AG09309 (cell line): ENCODE measurements at regions not wholly inside any gene's neighbourhood (a gene's known extent, or its start where the extent isn't known, plus 50 kb on each side); places are given as distances from the start of the nearest gene placed in this dataset.

ENCODE experiments used
- DNase-seq: peaks from one replicate; pipeline ENCODE4 v3.0.0-alpha.2; 2010; ENCODE audit warnings: low read depth
- H3K4me3 ChIP-seq: 2 replicates; pipeline ENCODE4 v1.5.1; 2011; ENCODE audit warnings: mild to moderate bottlenecking, low read depth, low read length, moderate library complexity; ENCODE audit not compliant: control insufficient read depth
- TF ChIP-seq, protein P1 (sequence below): IDR thresholded peaks from 2 replicates; pipeline ENCODE4 v1.5.1; 2011; ENCODE audit warnings: mild to moderate bottlenecking, low read depth, low read length, inconsistent platforms; ENCODE audit not compliant: insufficient read depth, control insufficient read depth; ENCODE audit errors: missing control alignments

DNA sequence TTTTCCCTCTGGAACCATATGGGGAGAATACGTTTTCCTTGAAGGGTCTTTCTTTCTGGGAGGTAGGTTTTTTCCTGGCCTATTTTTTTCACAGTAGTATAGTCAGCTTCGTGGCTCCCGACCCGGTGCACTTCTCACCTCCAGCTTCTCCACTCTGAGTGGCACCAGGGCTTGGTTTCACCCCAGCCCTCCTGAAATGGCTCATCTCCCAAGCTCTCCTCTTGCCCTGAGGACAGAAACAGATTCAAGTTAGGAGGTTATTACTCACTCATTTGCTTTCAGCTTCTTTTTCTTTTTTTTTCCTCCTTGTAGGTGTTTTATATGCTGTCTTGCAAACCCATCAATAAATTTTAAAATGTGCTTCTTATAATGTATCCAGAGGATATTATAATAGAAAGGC lies 199.3 kb downstream of the RFC3 start:
- DNase-seq: no peak
- H3K4me3 ChIP-seq: no peak overlapping the region
- TF ChIP-seq, protein P1, sequence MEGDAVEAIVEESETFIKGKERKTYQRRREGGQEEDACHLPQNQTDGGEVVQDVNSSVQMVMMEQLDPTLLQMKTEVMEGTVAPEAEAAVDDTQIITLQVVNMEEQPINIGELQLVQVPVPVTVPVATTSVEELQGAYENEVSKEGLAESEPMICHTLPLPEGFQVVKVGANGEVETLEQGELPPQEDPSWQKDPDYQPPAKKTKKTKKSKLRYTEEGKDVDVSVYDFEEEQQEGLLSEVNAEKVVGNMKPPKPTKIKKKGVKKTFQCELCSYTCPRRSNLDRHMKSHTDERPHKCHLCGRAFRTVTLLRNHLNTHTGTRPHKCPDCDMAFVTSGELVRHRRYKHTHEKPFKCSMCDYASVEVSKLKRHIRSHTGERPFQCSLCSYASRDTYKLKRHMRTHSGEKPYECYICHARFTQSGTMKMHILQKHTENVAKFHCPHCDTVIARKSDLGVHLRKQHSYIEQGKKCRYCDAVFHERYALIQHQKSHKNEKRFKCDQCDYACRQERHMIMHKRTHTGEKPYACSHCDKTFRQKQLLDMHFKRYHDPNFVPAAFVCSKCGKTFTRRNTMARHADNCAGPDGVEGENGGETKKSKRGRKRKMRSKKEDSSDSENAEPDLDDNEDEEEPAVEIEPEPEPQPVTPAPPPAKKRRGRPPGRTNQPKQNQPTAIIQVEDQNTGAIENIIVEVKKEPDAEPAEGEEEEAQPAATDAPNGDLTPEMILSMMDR: no peak

DNA sequence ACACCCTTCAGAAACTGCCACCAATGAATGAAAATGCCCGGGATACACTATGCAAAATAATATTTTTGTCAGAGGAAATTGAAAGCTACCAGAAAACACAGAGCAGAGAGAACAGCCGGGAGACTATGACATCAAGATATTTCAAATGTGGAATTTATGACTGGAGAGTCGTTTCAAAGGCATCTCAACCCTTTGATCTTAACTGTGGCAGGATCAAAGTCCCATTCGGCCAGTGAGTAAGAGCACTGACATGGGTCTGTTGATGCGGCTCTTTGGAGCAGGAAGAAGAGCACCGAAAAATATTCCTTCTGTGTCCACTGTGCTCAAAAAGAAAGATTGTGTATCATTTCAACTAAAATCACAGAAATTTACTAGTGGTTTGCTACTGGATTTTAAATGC lies 201.9 kb downstream of the RFC3 start:
- TF ChIP-seq, protein P1: no peak
- no peak overlapping the region for H3K4me3 ChIP-seq
- no peak for DNase-seq

DNA sequence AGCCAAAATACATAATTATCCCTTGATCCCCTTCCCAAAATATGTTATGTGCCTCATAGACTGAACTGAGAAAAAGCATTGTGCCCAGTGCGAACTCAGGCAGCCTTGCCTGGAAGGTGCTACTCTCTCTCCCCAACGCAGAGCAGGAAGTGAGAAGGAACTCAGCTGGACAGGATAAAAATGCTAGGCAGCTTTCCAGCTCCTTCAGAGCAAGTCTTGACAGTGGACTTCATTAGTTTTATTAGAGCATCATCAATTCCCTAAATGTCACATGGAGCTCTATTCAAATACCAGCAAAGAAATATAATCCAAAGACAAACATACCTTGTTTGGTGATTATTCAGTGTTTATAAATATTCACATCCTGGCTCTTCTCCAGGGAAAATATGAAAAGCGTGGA lies 202.4 kb downstream of the RFC3 start:
- no peak overlapping the region for H3K4me3 ChIP-seq
- TF ChIP-seq, protein P1: no peak
- no peak for DNase-seq

DNA sequence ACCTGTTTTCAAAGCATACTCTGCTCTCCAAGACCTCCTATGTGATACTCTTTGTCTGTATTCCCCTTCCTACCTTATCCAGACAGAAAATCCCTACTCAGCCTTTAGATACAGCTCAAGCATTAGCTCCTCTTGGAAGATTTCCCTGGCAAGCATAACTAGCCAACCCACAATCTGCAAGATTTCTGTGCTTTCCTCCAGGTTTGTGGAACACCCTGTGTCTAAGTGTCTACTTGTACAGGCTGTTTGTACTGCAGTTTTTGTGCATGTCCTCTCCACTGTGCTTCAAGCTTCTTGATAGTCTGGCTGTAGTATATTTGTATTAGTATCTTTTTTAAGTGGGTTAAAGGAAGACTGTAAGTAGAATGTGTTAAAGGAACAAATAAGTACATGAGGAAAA lies 203.7 kb downstream of the RFC3 start:
- H3K4me3 ChIP-seq: no peak overlapping the region
- TF ChIP-seq, protein P1: no peak
- no peak for DNase-seq

DNA sequence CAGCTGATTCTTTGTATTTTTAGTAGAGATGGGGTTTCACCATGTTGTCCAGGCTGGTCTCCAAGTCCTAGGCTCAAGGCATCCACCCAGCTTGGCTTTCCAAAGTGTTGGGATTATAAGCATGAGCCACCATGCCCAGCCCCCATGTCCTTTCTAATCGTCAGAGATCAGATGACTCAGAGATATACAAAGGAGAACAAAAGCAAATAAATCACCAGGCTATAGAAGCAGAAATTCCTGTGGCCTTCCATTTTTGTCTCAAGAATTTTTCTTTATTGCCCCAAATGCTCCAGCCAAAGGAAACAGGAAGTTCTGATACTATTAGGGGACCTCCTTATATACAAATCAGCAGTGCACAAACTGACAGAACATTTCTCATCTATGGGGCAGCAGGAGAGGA lies 207.8 kb downstream of the RFC3 start:
- TF ChIP-seq, protein P1: no peak
- H3K4me3 ChIP-seq: no peak overlapping the region
- DNase-seq: peak; percentile 20

DNA sequence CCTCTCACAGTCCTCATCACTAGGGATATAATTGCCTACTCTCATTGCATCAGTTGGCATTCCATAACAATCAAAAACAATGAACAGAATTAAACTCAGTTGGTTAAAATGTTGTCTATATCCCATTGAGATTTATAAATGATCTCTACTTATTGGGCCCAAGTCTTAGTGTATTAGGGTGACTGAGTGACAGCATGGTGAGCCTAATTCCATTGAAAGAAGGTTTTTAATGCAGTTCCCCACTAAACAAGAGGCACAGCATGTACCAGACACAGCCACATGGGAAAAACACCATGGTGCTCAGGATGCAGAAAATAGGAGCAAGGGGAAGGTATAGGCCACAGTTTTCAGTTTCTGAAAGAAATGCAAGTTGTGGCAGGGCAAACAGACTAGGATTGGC lies 208.4 kb downstream of the RFC3 start:
- no peak overlapping the region for H3K4me3 ChIP-seq
- no peak for DNase-seq
- TF ChIP-seq, protein P1: no peak

DNA sequence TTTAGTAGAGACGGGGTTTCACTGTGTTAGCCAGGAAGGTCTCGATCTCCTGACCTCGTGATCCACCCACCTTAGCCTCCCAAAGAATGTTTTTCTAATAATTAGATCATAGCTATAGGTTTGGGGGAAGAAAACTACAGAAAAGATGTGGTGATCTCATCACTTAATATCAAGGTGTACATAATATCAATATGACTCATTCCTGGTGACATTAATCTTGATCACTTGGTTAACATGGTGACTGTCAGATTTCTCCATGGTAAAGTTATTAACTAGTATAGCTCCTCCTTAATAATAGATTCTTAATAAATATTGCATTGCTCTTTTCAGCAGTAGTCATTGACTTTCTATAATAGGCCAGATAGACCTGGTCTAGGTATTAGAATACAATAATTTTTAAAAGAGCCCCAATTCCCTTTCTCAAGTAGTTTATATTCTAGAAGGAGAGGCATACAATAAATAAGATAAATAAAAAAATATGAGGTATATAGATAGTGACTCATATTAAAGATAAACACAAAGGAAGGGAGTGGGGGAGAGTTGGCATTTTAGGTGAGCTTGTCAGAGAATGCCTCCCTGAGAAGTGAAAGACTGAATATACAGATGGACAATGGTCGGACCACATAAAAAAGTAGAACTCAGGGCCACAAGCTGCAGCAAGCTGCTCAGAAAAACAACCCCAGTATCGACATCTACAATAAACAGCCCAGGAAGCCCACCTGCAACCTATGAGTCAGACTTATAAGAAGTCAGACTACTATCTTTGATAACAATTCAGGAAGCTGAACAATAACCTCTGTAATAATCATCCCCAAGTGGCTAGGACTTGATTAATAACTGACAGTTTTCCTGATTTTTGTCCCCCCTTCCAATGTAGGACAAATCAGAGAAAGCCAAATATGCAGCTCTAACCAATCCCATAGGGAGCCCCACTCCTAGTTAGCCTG lies 210.8 kb downstream of the RFC3 start:
- H3K4me3 ChIP-seq: no peak overlapping the region
- TF ChIP-seq, protein P1: no peak
- no peak for DNase-seq
